CD14-positive monocyte (primary cell): ENCODE measurements at regions not wholly inside any gene's neighbourhood (a gene's known extent, or its start where the extent isn't known, plus 50 kb on each side); places are given as distances from the start of the nearest gene placed in this dataset.

ENCODE experiments used
- DNase-seq, 3 donors: peaks; one replicate each; pipeline ENCODE4 v3.0.0-alpha.2; 2011 to 2022
- H2AFZ ChIP-seq: 2 replicates; pipeline ENCODE4 v1.6.0; 2012; ENCODE audit warnings: mild to moderate bottlenecking, low read depth, low read length, inconsistent platforms; ENCODE audit not compliant: insufficient read depth, poor library complexity, severe bottlenecking
- H3K27ac ChIP-seq, 2 donors: 1 replicate in 1 of 2; 2 replicates in 1 of 2; pipeline ENCODE4 v1.5.1; 2012 to 2013; ENCODE audit warnings: low read length in 2 of 2, control low read depth in 1 of 2, inconsistent platforms in 1 of 2, low read depth in 1 of 2, mild to moderate bottlenecking in 1 of 2
- H3K27me3 ChIP-seq, 2 donors: one replicate each; pipeline versions ENCODE4 v1.6.0 to v1.6.1; 2011 to 2013; ENCODE audit warnings: low read length in 2 of 2; ENCODE audit not compliant: control insufficient read depth in 2 of 2, insufficient read depth in 2 of 2
- H3K36me3 ChIP-seq, 2 donors: replicated peaks in 1 of 2; 1 replicate in 1 of 2; 2 replicates in 1 of 2; pipeline versions ENCODE4 v1.5.1 to v1.6.1; 2012 to 2013; ENCODE audit warnings: low read length in 2 of 2, control low read depth in 1 of 2, inconsistent platforms in 1 of 2, mild to moderate bottlenecking in 1 of 2; ENCODE audit not compliant: insufficient read depth in 2 of 2, control insufficient read depth in 1 of 2
- H3K4me1 ChIP-seq, 2 donors: 1 replicate in 1 of 2; 2 replicates in 1 of 2; pipeline versions ENCODE4 v1.5.1 to v1.6.1; 2012 to 2013; ENCODE audit warnings: low read length in 2 of 2, control low read depth in 1 of 2, inconsistent platforms in 1 of 2, mild to moderate bottlenecking in 1 of 2, moderate library complexity in 1 of 2; ENCODE audit not compliant: insufficient read depth in 2 of 2, control insufficient read depth in 1 of 2
- H3K4me2 ChIP-seq: replicated peaks from 2 replicates; pipeline ENCODE3; 2012; ENCODE audit warnings: low read length, moderate library complexity, mild to moderate bottlenecking; ENCODE audit not compliant: poor library complexity, severe bottlenecking; ENCODE audit errors: extremely low read depth
- H3K4me3 ChIP-seq, 3 experiments: fragments of 200-600 bp in 1 of 3; sonication (generic) in 1 of 3; replicated peaks in 1 of 3; 1 replicate in 2 of 3; 2 replicates in 1 of 3; pipeline ENCODE4 v1.5.1; 2011 to 2013; ENCODE audit warnings: low read length in 3 of 3, mild to moderate bottlenecking in 3 of 3, control low read depth in 2 of 3, low read depth in 2 of 3, inconsistent platforms in 1 of 3, moderate library complexity in 1 of 3
- H3K79me2 ChIP-seq: 2 replicates; pipeline ENCODE4 v1.6.0; 2012; ENCODE audit warnings: mild to moderate bottlenecking, control low read depth, inconsistent platforms, low read length, moderate library complexity; ENCODE audit not compliant: insufficient read depth
- H3K9ac ChIP-seq: 2 replicates; pipeline ENCODE4 v1.6.0; 2017; ENCODE audit warnings: low read length, mild to moderate bottlenecking; ENCODE audit not compliant: insufficient read depth, poor library complexity, severe bottlenecking
- H3K9me3 ChIP-seq, 2 donors: replicated peaks in 1 of 2; 1 replicate in 1 of 2; 2 replicates in 1 of 2; pipeline versions ENCODE4 v1.5.1 to v1.6.1; 2012 to 2013; ENCODE audit warnings: low read length in 2 of 2, control low read depth in 1 of 2; ENCODE audit not compliant: control insufficient read depth in 1 of 2, insufficient read depth in 1 of 2
- H4K20me1 ChIP-seq: 2 replicates; pipeline ENCODE4 v1.6.0; 2012; ENCODE audit warnings: mild to moderate bottlenecking, low read length, control low read depth, moderate library complexity; ENCODE audit not compliant: insufficient read depth
- H3K27ac Mint-ChIP-seq, 7 donors: one replicate each; pipeline ENCODE4 v1.8.0; 2020; ENCODE audit warnings: mild to moderate bottlenecking in 7 of 7, mixed read lengths in 7 of 7, moderate library complexity in 6 of 7, inconsistent platforms in 2 of 7
- H3K27me3 Mint-ChIP-seq, 3 donors: one replicate each; pipeline ENCODE4 v1.8.0; 2021 to 2022; ENCODE audit warnings: low read depth in 3 of 3, mild to moderate bottlenecking in 3 of 3, mixed read lengths in 3 of 3, moderate library complexity in 3 of 3, inconsistent platforms in 1 of 3
- H3K36me3 Mint-ChIP-seq, 2 donors: one replicate each; pipeline ENCODE4 v1.8.0; 2020; ENCODE audit warnings: mixed read lengths in 2 of 2, inconsistent platforms in 1 of 2, mild to moderate bottlenecking in 1 of 2
- H3K4me1 Mint-ChIP-seq: one replicate; pipeline ENCODE4 v1.8.0; 2020; ENCODE audit warnings: mild to moderate bottlenecking, mixed read lengths
- H3K4me3 Mint-ChIP-seq, 2 donors: one replicate each; pipeline ENCODE4 v1.8.0; 2020; ENCODE audit warnings: mild to moderate bottlenecking in 2 of 2, mixed read lengths in 2 of 2, moderate library complexity in 1 of 2
- H3K9me3 Mint-ChIP-seq, 7 donors: one replicate each; pipeline ENCODE4 v1.8.0; 2020 to 2022; ENCODE audit warnings: mixed read lengths in 7 of 7, mild to moderate bottlenecking in 6 of 7, moderate library complexity in 6 of 7, inconsistent platforms in 2 of 7
- CTCF ChIP-seq: fragments of 200-600 bp; IDR thresholded peaks from one replicate; pipeline ENCODE4 v1.8.0; 2022; ENCODE audit warnings: antibody characterized with exemption, mild to moderate bottlenecking
- WGBS: methylation state at CpG from one replicate; pipeline ENCODE4 v1.1.5; 2013; ENCODE audit warnings: missing lambda C conversion rate; ENCODE audit not compliant: insufficient coverage; 5-methylcytosine and 5-hydroxymethylcytosine counted together
- intact Hi-C, 2 donors: fragments of 100-400 bp; cut with micrococcal nuclease; formaldehyde crosslinking; loops; one replicate each; pipeline versions ENCODE4 v1.15.0 to v1.15.1; 2023

DNA sequence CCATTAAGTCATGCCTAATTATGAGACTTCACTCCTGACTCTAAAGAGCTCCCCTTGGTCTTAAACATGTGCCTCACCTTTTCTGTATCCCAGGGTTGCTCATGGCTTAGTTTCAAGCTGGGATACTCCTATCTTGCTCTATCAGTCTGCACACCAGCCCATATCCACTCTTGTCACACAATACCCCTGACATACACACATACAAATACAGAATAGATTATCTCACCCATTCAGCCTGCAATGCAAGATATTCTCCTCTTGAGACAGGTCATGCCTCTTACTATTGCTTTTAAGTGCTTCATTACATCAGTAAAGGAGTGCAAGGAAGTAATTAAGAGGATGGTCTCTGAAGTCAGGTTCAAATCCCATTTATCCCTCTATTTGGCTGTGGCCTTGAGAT lies 587.3 kb downstream of the IGSF11 start:
- Histone ChIP-seq H3K9ac (no peak overlapping the region), H3K9me3 (peaks cover 11 to 18% of the 10 kb centered on the region in 2 donors), H3K4me3 (no peak overlapping the region), H3K4me2 (no peak overlapping the region), H3K79me2 (no peaks in the 10 kb centered on the region), H4K20me1 (no peaks in the 10 kb centered on the region), H3K27ac (no peak overlapping the region), H3K36me3 (no peaks in the 10 kb centered on the region), H2AFZ (no peak overlapping the region), H3K27me3 (no peaks in the 10 kb centered on the region), H3K4me1 (no peaks in the 10 kb centered on the region)
- H3K27me3 Mint-ChIP-seq: no peaks in the 10 kb centered on the region
- no peak for TF ChIP-seq CTCF
- H3K9me3 Mint-ChIP-seq: peaks cover 4 to 19% (median 10%) of the 10 kb centered on the region in 7 donors
- no peak for DNase-seq
- no peaks in the 10 kb centered on the region for H3K4me1 Mint-ChIP-seq
- intact Hi-C loops: no loop called here
- no peak overlapping the region for H3K4me3 Mint-ChIP-seq
- H3K36me3 Mint-ChIP-seq: no peaks in the 10 kb centered on the region
- no peak overlapping the region for H3K27ac Mint-ChIP-seq

DNA sequence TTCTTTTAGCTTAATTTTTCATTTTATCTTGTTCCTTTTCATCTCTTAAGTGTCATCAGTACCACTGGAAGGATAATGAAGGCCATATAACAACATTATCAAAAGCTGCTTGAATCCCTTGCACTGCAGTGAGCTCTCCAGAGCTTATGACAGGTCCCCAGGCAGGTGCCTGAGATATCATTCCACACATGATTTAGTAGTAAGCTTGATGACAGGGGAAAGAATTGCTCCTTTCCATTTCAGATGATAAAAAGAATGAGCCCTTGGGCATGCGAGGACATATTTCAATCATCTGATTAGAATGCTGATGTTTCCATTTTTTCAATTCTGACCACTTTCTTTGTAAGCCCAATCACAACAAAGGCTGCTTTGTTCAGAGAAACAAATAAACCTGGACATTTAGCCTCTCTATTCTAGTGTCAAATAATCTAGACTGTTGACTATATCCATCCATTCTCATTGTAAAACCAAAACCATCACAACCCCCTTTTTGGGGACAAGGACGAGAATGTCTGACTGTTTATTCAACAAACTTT lies 567.8 kb downstream of the IGSF11 start:
- peaks cover 0 to 4% (median 2%) of the 10 kb centered on the region in 3 donors for H3K27me3 Mint-ChIP-seq
- no peaks in the 10 kb centered on the region for H3K36me3 ChIP-seq
- no peaks in the 10 kb centered on the region for H4K20me1 ChIP-seq
- H3K4me1 Mint-ChIP-seq: no peaks in the 10 kb centered on the region
- peaks cover 0 to 10% (median 4%) of the 10 kb centered on the region in 7 donors for H3K9me3 Mint-ChIP-seq
- no peak overlapping the region for H3K27ac ChIP-seq
- no peak for DNase-seq
- no peaks in the 10 kb centered on the region for H3K27me3 ChIP-seq
- no peak overlapping the region for H3K4me2 ChIP-seq
- no peaks in the 10 kb centered on the region for H3K4me1 ChIP-seq
- peaks cover 0 to 10% of the 10 kb centered on the region in 2 donors for H3K9me3 ChIP-seq
- no peaks in the 10 kb centered on the region for H3K36me3 Mint-ChIP-seq
- no peak for TF ChIP-seq CTCF
- H3K4me3 Mint-ChIP-seq: no peak overlapping the region
- 100% methylated on average over 1 of the region's 2 CpGs for WGBS
- no peak overlapping the region for H3K4me3 ChIP-seq
- H3K27ac Mint-ChIP-seq: no peak overlapping the region
- intact Hi-C loops: no loop called here
- H3K79me2 ChIP-seq: no peaks in the 10 kb centered on the region
- H3K9ac ChIP-seq: no peak overlapping the region
- no peak overlapping the region for H2AFZ ChIP-seq
